NT2/D1 (cell line): ENCODE measurements at regions not wholly inside any gene's neighbourhood (a gene's known extent, or its start where the extent isn't known, plus 50 kb on each side); places are given as distances from the start of the nearest gene placed in this dataset.

Experiments
- DNase-seq: peaks from one replicate; pipeline ENCODE4 v3.0.0-alpha.2; 2011; ENCODE audit warnings: low read depth, low spot score
- H3K27me3 ChIP-seq: 2 replicates; pipeline ENCODE4 v1.6.0; 2011; ENCODE audit warnings: mild to moderate bottlenecking; ENCODE audit not compliant: insufficient read length, insufficient read depth
- H3K36me3 ChIP-seq: 2 replicates; pipeline ENCODE4 v1.6.1; 2011; ENCODE audit warnings: mild to moderate bottlenecking, low read length, mixed read lengths; ENCODE audit not compliant: insufficient read depth, insufficient read length
- H3K4me1 ChIP-seq: 2 replicates; pipeline ENCODE4 v1.5.1; 2011; ENCODE audit not compliant: insufficient read depth, insufficient read length
- H3K4me3 ChIP-seq: 2 replicates; pipeline ENCODE4 v1.5.1; 2011; ENCODE audit warnings: low read depth; ENCODE audit not compliant: insufficient read length
- H3K9ac ChIP-seq: 2 replicates; pipeline ENCODE4 v1.6.0; 2011; ENCODE audit warnings: low read depth; ENCODE audit not compliant: insufficient read length
- H3K9me3 ChIP-seq: 2 replicates; pipeline ENCODE4 v1.5.1; 2011; ENCODE audit warnings: mild to moderate bottlenecking, low read length; ENCODE audit not compliant: insufficient read depth
- SUZ12 ChIP-seq: IDR thresholded peaks from 2 replicates; pipeline ENCODE4 v1.6.1; 2011; ENCODE audit not compliant: insufficient read length, insufficient read depth; ENCODE audit errors: extremely low read depth
- YY1 ChIP-seq: IDR thresholded peaks from 2 replicates; pipeline ENCODE4 v1.6.1; 2011; ENCODE audit not compliant: insufficient read length, insufficient read depth
- ZNF274 ChIP-seq: IDR thresholded peaks from 2 replicates; pipeline ENCODE4 v1.6.1; 2011; ENCODE audit warnings: mild to moderate bottlenecking, low read depth, low read length

GRCh38 chr6:40891131-40891530 lies 147.9 kb downstream of the UNC5CL start:
- Histone ChIP-seq H3K4me3 (no peak overlapping the region), H3K9ac (no peak overlapping the region), H3K36me3 (no peaks in the 10 kb centered on the region), H3K9me3 (no peaks in the 10 kb centered on the region), H3K27me3 (no peaks in the 10 kb centered on the region), H3K4me1 (no peaks in the 10 kb centered on the region)
- no peak for DNase-seq
- no peak for TF ChIP-seq ZNF274
- TF ChIP-seq SUZ12, result no peak
- TF ChIP-seq YY1, result no peak

GRCh38 chr6:40889137-40889832 lies 149.7 kb downstream of the UNC5CL start:
- TF ChIP-seq SUZ12, result no peak
- no peak for TF ChIP-seq YY1
- TF ChIP-seq ZNF274, result no peak
- no peak overlapping the region for H3K4me3 ChIP-seq
- no peaks in the 10 kb centered on the region for H3K4me1 ChIP-seq
- H3K27me3 ChIP-seq, result no peaks in the 10 kb centered on the region
- DNase-seq, result no peak
- no peak overlapping the region for H3K9ac ChIP-seq
- no peaks in the 10 kb centered on the region for H3K9me3 ChIP-seq
- H3K36me3 ChIP-seq, result no peaks in the 10 kb centered on the region

- Histone ChIP-seq H3K9ac (no peak overlapping the region), H3K4me3 (no peak overlapping the region), H3K4me1 (no peaks in the 10 kb centered on the region), H3K27me3 (no peaks in the 10 kb centered on the region), H3K9me3 (no peaks in the 10 kb centered on the region), H3K36me3 (no peaks in the 10 kb centered on the region)
- no peak for TF ChIP-seq SUZ12
- TF ChIP-seq ZNF274, result no peak
- no peak for TF ChIP-seq YY1
- DNase-seq, result no peak
Measured at GRCh38 chr6:40888456-40888990, 150.5 kb downstream of the UNC5CL start.

GRCh38 chr6:40887792-40888340 lies 151.2 kb downstream of the UNC5CL start:
- no peak for DNase-seq
- H3K9me3 ChIP-seq, result no peaks in the 10 kb centered on the region
- no peaks in the 10 kb centered on the region for H3K4me1 ChIP-seq
- no peak overlapping the region for H3K4me3 ChIP-seq
- TF ChIP-seq ZNF274, result no peak
- TF ChIP-seq SUZ12, result no peak
- TF ChIP-seq YY1, result no peak
- H3K27me3 ChIP-seq, result no peaks in the 10 kb centered on the region
- no peak overlapping the region for H3K9ac ChIP-seq
- H3K36me3 ChIP-seq, result no peaks in the 10 kb centered on the region

- no peak for TF ChIP-seq YY1
- TF ChIP-seq SUZ12, result no peak
- no peak for TF ChIP-seq ZNF274
- Histone ChIP-seq H3K4me1 (no peaks in the 10 kb centered on the region), H3K36me3 (no peaks in the 10 kb centered on the region), H3K4me3 (no peak overlapping the region), H3K9me3 (no peaks in the 10 kb centered on the region), H3K9ac (no peak overlapping the region), H3K27me3 (no peaks in the 10 kb centered on the region)
- DNase-seq, result no peak
Measured at GRCh38 chr6:40887079-40887791, 151.8 kb downstream of the UNC5CL start.

DNA sequence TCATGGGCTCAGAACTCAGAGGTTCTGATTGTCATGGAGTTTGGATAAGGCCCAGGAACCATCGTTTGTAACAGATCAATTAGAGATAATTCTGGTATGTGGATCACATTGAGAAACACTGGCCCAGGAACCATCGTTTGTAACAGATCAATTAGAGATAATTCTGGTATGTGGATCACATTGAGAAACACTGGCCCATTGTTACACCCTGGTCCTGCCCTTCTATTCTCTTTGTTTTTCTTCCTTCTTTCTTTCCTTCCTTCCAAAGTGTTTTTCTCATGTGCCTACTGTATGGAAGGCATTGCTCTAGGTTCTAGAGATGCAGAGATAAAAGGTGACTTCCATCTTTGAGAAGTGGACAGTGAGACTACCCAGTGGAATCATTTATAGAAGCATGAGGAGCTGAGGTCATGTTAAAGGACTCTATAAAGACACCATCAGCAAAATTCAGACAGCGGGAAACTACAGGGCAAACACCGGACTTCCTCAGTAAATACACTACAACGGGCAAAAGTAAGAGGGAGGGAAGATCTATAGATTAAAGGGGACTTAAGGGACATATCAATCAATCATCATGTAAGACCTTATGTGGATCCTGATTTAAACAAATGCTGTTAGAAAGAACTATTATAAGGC lies 153.8 kb downstream of the UNC5CL start:
- Histone ChIP-seq H3K9me3 (no peaks in the 10 kb centered on the region), H3K36me3 (no peaks in the 10 kb centered on the region), H3K9ac (no peak overlapping the region), H3K27me3 (no peaks in the 10 kb centered on the region), H3K4me3 (no peak overlapping the region), H3K4me1 (no peaks in the 10 kb centered on the region)
- TF ChIP-seq SUZ12, result no peak
- no peak for TF ChIP-seq YY1
- TF ChIP-seq ZNF274, result no peak
- DNase-seq, result no peak
